Fibroblast of the aortic adventitia (primary cell): ENCODE measurements at regions not wholly inside any gene's neighbourhood (a gene's known extent, or its start where the extent isn't known, plus 50 kb on each side); places are given as distances from the start of the nearest gene placed in this dataset.
A peak's percentile ranks its signal among the peaks of the same experiment; 100 is the strongest.

Experiments used
- DNase-seq: peaks from one replicate; pipeline ENCODE4 v3.0.0-alpha.2; 2010; ENCODE audit warnings: low read depth
- H3K4me3 ChIP-seq: 2 replicates; pipeline ENCODE4 v1.5.1; 2011; ENCODE audit warnings: low read depth, mild to moderate bottlenecking, control low read depth, low read length, moderate library complexity
- CTCF ChIP-seq: IDR thresholded peaks from 2 replicates; pipeline ENCODE4 v1.5.1; 2011; ENCODE audit warnings: mild to moderate bottlenecking, low read length, control low read depth, inconsistent platforms; ENCODE audit not compliant: insufficient read depth

- peak; percentile 86 for DNase-seq
- no peak for TF ChIP-seq CTCF
- H3K4me3 ChIP-seq = no peak overlapping the region
Measured at GRCh38 chr10:113274176-113274829, 278.6 kb upstream of the HABP2 start.

- no peak for TF ChIP-seq CTCF
- no peak for DNase-seq
- no peak overlapping the region for H3K4me3 ChIP-seq
Measured at GRCh38 chr10:113278221-113278620, 274.6 kb upstream of the HABP2 start.

- no peak for DNase-seq
- no peak for TF ChIP-seq CTCF
- H3K4me3 ChIP-seq = no peak overlapping the region
Measured at GRCh38 chr10:113278664-113279063, 274.2 kb upstream of the HABP2 start.

- no peak for TF ChIP-seq CTCF
- no peak for DNase-seq
- no peak overlapping the region for H3K4me3 ChIP-seq
Measured at GRCh38 chr10:113279262-113279661, 273.6 kb upstream of the HABP2 start.

GRCh38 chr10:113282564-113282963 is 270.3 kb upstream of the HABP2 start:
- no peak overlapping the region for H3K4me3 ChIP-seq
- no peak for TF ChIP-seq CTCF
- DNase-seq = no peak

- no peak overlapping the region for H3K4me3 ChIP-seq
- TF ChIP-seq CTCF = no peak
- DNase-seq = no peak
Measured at GRCh38 chr10:113283189-113283588, 269.7 kb upstream of the HABP2 start.

- TF ChIP-seq CTCF = no peak
- H3K4me3 ChIP-seq = no peak overlapping the region
- DNase-seq = no peak
Measured at GRCh38 chr10:113284635-113285034, 268.2 kb upstream of the HABP2 start.
